Stimulated activated CD8-positive, alpha-beta memory T cell treated with anti-CD3 and anti-CD28 coated beads, Interleukin-4, amount 100 ng/mL, for 48 hours (primary cell): ENCODE measurements at regions not wholly inside any gene's neighbourhood (a gene's known extent, or its start where the extent isn't known, plus 50 kb on each side); places are given as distances from the start of the nearest gene placed in this dataset.

Experiments used
- DNase-seq: peaks from one replicate; pipeline ENCODE4 v3.0.0-alpha.2; 2020

GRCh38 chr4:125975861-125976397 is 661.2 kb downstream of the FAT4 start:
- DNase-seq: no peak

DNA sequence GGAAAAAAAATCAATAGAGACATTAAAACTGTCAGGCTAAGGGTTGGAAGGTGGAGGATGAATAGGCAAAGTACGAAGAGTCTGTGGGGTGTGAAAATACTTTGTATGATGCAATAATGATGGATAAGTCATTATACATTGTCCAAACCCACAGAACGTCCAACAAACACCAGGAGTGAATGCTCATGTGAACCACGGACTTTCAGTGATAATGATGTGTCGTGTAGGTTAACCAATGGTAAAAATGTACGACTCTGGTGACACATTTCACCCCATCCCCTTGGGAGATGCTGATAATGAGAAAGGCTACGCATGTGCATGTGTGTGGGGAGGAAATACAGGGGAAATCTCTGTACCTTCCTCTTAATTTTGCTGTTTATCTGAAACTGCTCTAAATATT is 665.2 kb downstream of the FAT4 start:
- no peak for DNase-seq

DNA sequence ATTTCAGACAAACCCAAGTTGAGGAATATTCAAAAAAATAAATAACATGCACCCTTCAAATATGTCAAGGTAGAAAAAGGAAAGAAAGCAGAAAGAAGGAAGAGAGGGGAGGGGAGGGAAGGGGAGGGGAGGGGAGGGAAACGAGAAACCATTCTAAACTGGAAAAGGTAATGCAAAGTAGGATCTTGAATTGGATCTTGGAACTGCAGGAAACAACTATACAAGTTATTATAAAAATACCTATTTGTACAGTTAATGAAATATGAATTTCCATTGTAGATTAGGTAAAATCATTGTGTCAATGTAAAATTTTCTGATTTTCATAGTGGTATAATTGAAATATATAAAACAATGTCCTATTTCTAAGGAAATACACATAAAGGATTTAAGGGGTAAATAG is 668.4 kb downstream of the FAT4 start:
- no peak for DNase-seq

- DNase-seq: no peak
Observed at GRCh38 chr4:125985856-125986255, 671.1 kb downstream of the FAT4 start.

DNA sequence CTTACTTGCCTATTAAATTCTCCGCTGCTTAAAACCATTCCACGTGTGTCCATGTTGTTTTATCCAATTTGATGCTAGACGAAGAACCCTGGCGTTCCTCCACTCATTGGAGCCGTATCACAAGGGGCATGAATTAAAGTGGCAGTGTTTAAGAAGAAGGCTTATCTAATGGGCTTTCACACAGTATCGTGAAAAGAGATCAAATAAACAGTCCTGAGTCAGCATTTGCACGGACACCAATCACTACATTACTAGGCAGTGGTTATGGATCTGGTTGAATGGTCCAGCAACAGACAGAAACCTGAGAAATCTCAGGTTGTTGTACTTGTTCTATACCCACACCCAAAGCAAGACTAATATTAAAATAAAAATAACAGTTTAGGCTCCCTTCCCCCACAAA is 671.6 kb downstream of the FAT4 start:
- no peak for DNase-seq

DNA sequence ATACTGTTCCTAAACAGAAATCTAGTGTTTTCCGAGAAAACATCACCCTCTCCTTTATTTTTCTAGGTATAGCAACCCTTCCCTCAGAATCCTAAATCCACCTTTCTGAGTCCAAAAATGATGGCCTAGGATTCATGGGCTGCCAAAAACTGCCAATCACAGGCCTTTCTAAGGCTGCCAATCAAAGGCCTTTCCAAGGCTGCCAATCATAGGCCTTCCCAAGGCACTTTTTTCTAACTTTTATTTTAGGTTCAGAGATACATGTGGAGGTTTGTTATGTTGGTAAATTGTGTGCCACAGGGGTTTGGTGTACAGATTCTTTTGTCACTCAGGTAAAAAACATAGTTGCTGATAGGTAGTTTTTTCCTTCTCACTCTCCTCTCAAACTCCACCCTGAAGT is 673.7 kb downstream of the FAT4 start:
- DNase-seq: no peak

DNA sequence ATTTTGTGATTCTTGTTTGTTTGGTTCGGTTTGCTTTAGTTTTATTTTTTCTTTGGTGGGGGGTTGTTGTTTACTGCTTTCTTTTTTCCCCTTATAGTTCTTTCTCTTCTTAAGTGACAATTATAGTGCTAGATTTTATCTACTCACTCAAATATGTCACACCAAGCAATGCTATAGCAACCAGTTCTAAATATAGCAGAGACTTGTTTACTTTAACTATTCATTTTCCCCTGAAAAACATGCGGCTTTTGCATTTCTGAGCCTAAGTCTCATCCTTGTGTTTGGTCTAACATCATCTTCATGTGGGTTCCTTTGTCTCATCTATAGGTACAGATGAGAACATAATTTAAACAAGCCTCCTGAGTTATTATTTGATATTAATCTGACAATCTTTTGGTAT is 676.6 kb downstream of the FAT4 start:
- DNase-seq: no peak

DNA sequence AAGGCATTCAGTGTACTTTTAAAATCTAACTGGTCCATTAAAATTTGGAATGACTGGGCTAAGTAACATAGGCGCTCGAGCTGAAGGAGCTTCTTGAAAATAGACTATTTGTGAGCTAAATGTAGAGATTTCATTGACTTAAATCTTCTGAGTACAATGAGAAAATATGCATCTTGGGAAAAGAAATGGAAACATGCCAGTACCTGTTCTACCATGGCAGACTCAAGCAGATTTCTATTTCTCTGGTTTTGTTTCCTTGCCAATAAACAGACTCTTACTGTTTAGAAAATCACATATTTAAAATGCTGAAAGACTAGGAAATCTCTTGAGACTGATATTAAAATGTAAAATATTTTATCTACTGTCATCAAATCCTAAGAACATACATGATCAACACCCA is 678.1 kb downstream of the FAT4 start:
- DNase-seq: no peak

- no peak for DNase-seq
Observed at GRCh38 chr4:125994024-125994423, 679.3 kb downstream of the FAT4 start.

GRCh38 chr4:125994430-125994829 is 679.7 kb downstream of the FAT4 start:
- no peak for DNase-seq

GRCh38 chr4:126004941-126005340 is 690.2 kb downstream of the FAT4 start:
- no peak for DNase-seq

DNA sequence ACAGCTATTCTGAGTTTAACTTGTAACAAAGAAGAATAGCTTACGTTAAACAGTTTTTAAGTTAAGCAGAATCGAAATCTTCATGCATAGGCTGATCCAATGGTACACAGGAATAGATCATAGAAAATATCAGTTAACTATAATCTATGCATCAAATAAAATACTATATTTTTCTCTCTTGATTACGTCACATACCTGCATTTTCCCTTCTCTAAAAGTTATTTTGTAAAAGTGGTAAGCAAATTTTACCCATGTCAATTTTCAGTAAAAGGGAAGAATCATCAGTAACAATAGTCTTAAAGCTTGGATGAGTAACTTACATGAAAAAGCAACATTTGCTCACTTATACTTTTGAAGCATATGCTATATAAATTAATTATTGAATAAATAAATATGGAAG is 692.4 kb downstream of the FAT4 start:
- no peak for DNase-seq

DNA sequence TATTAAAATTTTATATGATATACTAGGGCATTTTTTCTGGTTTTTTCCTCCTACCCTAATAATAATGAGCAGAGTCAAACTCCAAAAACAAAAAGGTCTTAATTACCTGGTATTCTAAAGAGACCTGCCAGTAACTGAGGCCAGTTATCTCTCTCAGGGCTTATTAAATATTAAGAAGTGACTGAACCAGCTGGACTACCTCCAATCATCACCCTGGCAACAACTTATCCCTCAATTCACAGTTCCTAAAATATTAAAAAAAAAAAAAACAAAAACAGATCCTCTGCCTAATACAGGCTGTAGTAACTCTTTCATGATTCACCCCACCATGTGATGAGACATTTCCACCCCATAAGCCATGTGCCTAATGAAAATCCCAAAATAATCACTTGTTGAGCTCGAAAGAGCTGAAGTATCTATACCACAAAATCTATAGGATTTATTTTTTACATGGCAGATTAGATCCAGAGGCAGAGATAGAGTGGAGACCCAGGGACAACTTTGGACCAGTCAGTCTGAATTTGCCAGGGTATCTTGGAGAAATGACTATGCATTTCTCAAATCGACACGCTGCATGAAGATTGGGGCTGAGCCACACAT is 698.0 kb downstream of the FAT4 start:
- DNase-seq: no peak

GRCh38 chr4:126018274-126018673 is 703.5 kb downstream of the FAT4 start:
- DNase-seq: no peak

DNA sequence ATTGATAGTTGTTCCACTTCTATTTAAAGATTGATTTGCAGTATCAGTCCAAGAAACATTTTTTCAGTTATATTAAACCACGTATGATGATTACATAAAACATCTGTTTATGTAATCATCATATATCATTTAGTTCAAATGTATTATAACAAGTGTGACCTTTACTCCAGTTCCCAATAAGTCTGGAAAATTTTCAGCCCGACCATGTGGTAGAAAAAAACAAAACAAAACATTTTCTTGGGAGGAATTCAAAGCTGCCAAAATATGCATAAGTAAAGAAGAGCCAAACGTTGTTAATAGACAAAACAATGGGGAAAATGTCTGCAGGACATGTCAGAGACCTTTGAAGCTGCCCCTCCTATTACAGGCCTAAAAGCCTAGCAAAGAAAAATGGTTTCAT is 709.1 kb downstream of the FAT4 start:
- DNase-seq: no peak

- no peak for DNase-seq
Observed at GRCh38 chr4:126027601-126028000, 712.8 kb downstream of the FAT4 start.

DNA sequence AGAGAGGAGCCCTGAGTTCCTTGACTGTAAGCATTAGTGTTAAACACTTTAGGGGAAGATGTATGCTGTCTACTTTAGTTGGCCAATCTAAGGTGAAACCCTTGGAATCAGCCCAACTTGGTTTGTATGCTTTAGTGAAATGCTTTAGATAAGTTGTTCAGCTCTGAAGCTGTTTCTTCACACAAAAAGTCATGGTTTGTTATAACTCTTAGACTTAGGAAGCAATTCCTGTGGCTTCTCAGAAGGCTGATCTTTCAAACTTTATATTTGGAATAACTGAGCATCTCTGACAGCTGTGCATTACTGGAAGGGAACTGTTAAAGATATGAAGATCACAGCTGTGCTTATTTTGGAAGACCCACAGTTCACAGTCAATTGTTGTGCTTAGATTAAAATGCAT is 714.1 kb downstream of the FAT4 start:
- no peak for DNase-seq

DNA sequence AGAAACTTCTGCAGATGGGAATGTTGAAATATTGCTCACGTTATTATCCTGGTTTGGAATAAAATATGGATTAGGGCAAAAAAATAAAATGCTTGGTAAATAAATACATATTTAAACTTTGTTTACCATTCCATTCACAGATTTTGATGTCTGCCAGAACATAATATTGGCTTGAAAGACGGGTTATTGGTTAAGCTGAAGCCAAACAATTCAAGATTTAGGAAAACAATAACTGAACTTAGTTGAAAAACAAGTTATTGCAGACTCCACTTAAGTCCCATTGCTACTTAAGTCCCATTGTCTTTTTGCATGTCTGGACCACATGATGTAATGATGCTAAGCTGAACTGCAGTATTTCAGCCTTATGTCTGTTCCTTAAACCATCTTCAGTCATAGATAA is 722.5 kb downstream of the FAT4 start:
- DNase-seq: no peak

DNA sequence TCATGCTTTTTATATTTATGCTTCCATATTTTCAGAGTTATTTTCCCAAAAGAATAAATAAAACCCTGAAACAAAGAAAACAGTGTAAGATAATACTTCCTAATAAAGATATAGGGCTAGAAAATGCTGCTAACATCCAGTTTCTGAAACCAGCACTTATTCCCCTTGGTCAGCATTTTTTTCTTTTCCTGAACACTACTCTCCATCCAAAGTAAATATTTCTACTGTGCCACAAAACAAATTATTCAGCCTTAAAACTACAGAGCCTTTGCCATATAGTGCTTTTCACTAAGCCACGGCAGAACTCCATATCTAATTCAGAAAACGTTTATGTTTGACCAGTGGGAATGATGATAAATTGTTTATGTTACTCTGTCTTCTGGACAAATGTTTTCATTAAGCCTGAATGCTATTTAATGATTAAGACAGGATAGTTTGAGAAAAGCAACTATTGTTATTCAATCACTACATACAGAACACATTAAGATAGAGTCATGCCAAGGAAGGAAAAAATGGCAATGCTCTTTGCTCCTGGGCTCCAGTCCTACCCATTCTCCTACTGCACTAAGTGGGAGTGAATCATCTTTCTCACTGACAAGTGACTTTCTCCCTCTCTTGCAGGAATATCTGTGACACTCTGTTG is 723.9 kb downstream of the FAT4 start:
- no peak for DNase-seq

GRCh38 chr4:126046081-126046614 is 731.4 kb downstream of the FAT4 start:
- no peak for DNase-seq

DNA sequence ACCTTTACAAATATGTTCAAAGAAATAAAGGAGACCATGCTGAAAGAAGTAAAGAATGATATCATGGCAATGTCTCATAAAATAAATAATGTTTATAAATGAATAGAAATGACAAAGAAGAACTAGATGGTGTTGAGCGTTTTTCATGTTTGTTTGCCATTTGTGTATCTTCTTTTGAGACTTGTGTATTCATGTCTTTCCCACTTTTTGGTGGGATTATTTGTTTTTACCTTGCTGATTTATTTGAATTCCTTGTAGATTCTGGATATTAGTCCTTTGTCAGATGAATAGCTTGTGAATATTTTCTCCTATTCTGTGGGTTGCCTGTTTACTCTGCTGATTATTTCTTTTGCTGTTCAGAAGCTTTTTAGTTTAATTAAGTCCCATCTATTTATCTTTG is 732.4 kb downstream of the FAT4 start:
- no peak for DNase-seq

GRCh38 chr4:126051689-126052424 is 737.1 kb downstream of the FAT4 start:
- DNase-seq: no peak

DNA sequence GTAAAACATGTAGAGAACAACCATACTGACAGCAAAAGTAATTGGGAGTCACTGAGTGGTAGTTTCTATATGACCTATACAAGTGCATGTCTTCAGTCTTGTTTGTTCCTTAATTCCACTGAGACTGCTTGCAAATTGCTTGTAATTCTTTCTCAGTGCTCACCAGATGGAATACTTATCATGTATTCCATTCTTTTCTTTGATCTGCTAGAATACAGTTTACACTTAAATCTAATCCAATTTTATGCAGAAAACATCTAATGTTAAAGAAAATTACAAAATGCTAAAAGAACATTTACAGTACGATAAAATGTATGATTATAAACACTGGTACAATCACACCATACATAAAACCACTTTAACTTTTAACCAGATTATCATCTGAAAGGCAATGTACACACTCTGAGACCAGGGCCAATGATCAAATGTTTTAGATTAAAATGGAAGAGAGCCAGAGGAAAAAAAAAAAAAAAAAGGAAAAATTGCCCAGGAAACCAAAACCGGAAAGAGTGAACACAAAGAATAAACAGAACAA is 741.4 kb downstream of the FAT4 start:
- no peak for DNase-seq

GRCh38 chr4:126057371-126057770 is 742.6 kb downstream of the FAT4 start:
- DNase-seq: no peak
